ENCODE measurements at regions not wholly inside any gene's neighbourhood (a gene's known extent, or its start where the extent isn't known, plus 50 kb on each side); places are given as distances from the start of the nearest gene placed in this dataset.

DNA sequence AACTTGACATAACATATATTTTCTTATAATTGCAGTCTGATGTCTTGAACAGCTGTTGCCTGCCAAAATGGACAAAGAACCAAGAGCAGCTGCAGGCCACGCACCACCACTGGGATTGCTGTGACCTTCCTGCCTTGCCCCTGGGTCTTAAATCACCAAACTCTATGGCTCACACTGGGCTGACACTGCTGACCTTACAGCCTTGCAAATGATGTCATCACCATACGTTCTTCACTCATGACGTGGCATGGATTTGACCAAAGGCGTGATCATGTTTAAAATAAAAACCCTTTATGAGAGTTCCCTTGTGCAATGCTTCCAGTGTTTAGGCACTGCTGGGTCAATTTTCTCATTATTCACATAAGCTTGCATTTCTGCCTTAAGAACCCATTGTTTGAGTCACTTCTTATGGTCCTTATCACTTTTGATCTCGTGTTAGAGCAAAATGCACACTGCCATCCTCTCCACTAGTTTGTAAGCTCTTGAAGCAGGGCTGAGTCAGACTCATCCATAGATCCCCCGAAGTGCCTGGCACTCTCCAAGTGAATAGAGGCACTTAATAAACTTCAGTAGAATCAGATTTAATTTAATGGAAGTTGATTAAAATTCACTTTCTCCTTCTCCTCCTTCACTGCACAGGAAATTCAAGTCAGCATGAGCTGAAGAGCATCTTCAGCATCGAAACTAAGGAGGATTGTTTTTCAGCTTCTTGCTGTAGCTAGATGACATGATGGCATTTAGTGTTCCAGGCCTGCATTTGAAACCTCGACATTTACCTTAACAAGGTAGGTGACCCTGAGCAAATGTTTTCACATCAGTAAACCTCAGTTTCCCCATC, 132.4 kb upstream of the PZP start:
- ChIA-PET CTCF (interaction anchor here (4.2 kb wide), 1 partner anchor 9 kb away, joined by 16 read pairs; no protein-coding TSS in a partner anchor), RAD21 (ENCODE audit: low non-redundant PET in 1 of 2, low total read pairs in 2 of 2, uncharacterized antibody in 2 of 2, unreplicated experiment in 2 of 2) (no interaction called here), POLR2A (interaction anchor here (0.7 kb wide), 1 partner anchor 407 kb away, joined by 4 read pairs; no protein-coding TSS in a partner anchor)
- no peak overlapping the region for H3K4me2 ChIP-seq (ENCODE audit: low read length)
- DNase-seq (ENCODE audit: low read depth, low spot score) (no peak), ATAC-seq (no peak)
- no peak overlapping the region for H3K27ac ChIP-seq (ENCODE audit: low read depth, low read length)
- no peaks in the 10 kb centered on the region for H3K36me3 ChIP-seq (ENCODE audit: control insufficient read depth in 1 of 2, insufficient read depth in 2 of 2, low read length in 2 of 2)
- intact Hi-C loops (cut with micrococcal nuclease), result no loop called here
- H3K27me3 ChIP-seq (ENCODE audit: insufficient read depth, low read length), result no peaks in the 10 kb centered on the region
- no peak overlapping the region for H3K4me3 ChIP-seq (replicated peaks in 1 of 2; ENCODE audit: low read depth in 1 of 2, low read length in 2 of 2)
- H4K20me1 ChIP-seq (ENCODE audit: insufficient read depth), result no peaks in the 10 kb centered on the region
- no peak overlapping the region for H2AFZ ChIP-seq (ENCODE audit: low read depth, low read length, poor library complexity, severe bottlenecking)
- BruUV-seq (replicated peaks), result no TSS peak
- TF ChIP-seq SP1 (IDR thresholded peaks at IDR 0.05; ENCODE audit: low read depth) (no peak), CBX3 (IDR thresholded peaks at IDR 0.05; ENCODE audit: low read depth) (no peak), SIN3A (IDR thresholded peaks at IDR 0.05; ENCODE audit: low read depth) (no peak), JUND (IDR thresholded peaks at IDR 0.05) (no peak), ZFX (IDR thresholded peaks at IDR 0.05) (no peak)
- TF ChIP-seq, protein P1, sequence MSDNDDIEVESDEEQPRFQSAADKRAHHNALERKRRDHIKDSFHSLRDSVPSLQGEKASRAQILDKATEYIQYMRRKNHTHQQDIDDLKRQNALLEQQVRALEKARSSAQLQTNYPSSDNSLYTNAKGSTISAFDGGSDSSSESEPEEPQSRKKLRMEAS (IDR thresholded peaks at IDR 0.05), result no peak
- TF ChIP-seq, protein P2, sequence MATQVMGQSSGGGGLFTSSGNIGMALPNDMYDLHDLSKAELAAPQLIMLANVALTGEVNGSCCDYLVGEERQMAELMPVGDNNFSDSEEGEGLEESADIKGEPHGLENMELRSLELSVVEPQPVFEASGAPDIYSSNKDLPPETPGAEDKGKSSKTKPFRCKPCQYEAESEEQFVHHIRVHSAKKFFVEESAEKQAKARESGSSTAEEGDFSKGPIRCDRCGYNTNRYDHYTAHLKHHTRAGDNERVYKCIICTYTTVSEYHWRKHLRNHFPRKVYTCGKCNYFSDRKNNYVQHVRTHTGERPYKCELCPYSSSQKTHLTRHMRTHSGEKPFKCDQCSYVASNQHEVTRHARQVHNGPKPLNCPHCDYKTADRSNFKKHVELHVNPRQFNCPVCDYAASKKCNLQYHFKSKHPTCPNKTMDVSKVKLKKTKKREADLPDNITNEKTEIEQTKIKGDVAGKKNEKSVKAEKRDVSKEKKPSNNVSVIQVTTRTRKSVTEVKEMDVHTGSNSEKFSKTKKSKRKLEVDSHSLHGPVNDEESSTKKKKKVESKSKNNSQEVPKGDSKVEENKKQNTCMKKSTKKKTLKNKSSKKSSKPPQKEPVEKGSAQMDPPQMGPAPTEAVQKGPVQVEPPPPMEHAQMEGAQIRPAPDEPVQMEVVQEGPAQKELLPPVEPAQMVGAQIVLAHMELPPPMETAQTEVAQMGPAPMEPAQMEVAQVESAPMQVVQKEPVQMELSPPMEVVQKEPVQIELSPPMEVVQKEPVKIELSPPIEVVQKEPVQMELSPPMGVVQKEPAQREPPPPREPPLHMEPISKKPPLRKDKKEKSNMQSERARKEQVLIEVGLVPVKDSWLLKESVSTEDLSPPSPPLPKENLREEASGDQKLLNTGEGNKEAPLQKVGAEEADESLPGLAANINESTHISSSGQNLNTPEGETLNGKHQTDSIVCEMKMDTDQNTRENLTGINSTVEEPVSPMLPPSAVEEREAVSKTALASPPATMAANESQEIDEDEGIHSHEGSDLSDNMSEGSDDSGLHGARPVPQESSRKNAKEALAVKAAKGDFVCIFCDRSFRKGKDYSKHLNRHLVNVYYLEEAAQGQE (IDR thresholded peaks at IDR 0.05; ENCODE audit: low read depth), result no peak
- H3K4me1 ChIP-seq (ENCODE audit: control insufficient read depth in 1 of 2, insufficient read depth in 2 of 2, low read length in 2 of 2), result no peaks in the 10 kb centered on the region
- no peaks in the 10 kb centered on the region for H3K9me3 ChIP-seq (ENCODE audit: control insufficient read depth in 1 of 2, insufficient read depth in 1 of 2, low read depth in 1 of 2, low read length in 2 of 2)
- no peaks in the 10 kb centered on the region for H3K9me2 ChIP-seq (ENCODE audit: insufficient read depth)
- H3K79me2 ChIP-seq (ENCODE audit: insufficient read depth, low read length), result no peaks in the 10 kb centered on the region
- H3K9ac ChIP-seq (ENCODE audit: low read length), result no peak overlapping the region

Measured in HCT116 (cell line).